Renal cortex interstitium (tissue), 11 donors: ENCODE measurements at regions not wholly inside any gene's neighbourhood (a gene's known extent, or its start where the extent isn't known, plus 50 kb on each side); places are given as distances from the start of the nearest gene placed in this dataset.
"Not testable (repeated sequence)": the region's sequence is repeated elsewhere in the genome, so short reads cannot be mapped to it uniquely, and the experiment has no call there.

Experiments used
- DNase-seq, 11 donors: peaks; one replicate each; pipeline ENCODE4 v3.0.0-alpha.2; 2013; ENCODE audit warnings: low read depth in 9 of 11, low spot score in 4 of 11; ENCODE audit errors: extremely low read depth in 1 of 11

GRCh38 chr5:3149899-3150298 is 398.4 kb upstream of the IRX2 start:
- no peak for DNase-seq

DNA sequence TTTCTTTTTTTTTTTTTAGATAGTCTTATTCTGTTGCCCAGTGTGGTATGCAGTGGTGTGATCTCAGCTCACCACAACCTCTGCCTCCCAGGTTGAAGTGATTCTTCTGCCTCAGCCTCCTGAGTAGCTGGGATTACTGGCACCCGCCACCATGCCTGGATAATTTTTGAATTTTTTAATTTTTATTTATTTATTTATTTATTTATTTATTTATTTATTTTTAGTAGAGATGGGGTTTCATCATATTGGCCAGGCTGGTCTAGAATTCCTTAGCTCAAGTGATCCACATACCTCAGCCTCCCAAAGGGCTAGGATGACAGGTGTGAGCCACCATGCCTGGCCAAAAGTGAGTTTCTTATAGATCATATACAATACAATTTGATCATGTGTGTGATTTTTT is 395.9 kb upstream of the IRX2 start:
- not testable (repeated sequence) for DNase-seq

GRCh38 chr5:3145641-3146040 is 394.2 kb upstream of the IRX2 start:
- no peak for DNase-seq

DNA sequence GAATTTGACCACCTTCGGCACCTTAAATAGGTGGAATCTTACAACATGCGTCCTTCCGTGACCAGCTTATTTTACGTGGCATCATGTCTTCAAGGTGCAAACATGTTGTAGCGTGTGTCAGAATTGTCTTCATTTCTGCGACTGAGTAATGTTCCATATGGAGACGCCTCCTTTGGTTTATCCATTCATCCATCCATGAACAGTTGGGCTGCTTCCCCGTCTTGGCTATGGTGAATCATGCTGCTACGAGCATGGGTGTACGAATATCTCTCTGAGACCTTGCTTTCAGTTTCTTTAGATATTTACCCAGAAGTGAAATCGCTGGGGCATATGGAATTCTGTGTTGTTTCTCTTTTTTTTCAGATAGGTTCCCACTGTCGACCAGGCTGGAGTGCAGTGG is 391.9 kb upstream of the IRX2 start:
- DNase-seq = no peak

GRCh38 chr5:3142261-3143027 is 391.0 kb upstream of the IRX2 start:
- DNase-seq = no peak

DNA sequence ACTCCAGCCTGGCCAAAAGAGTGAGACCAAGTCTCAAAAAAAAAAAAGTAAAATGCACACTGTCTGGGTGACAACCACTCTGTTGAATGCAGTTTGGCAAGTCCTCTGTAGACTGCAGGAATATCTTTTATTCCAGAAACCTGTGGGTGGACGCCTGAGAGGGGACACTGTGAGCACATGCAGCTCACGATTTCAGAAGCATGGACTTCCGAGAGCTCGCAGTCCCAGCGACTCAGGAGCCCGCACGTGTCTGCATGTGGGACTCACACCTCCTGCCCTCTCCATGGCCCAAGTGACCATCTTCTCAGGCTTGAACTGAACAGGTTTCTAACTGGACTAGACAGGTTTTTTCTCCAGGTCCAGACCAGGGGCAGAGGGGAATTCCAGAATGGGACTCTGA is 388.6 kb upstream of the IRX2 start:
- no peak for DNase-seq

DNA sequence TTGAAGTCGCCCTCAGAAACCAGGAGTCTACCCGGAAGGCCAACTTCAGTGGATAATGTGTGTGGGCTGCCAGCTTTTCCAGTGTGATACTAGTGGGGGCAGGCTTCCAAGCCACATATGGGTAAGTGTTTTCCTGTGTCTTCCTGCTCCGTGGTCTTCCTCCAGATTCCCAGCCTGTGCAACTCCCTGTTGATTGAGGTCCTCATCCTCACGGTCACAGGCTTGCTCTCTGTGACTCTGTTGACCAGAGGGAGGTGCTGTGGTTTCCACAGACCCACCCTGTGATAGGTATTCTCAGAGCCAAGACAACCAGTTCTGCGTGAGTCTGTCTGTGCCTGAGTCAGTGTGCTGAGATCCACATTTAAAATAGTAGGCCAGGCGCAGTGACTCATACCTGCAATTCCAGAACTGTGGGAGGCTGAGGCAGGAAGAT is 388.0 kb upstream of the IRX2 start:
- DNase-seq = no peak

DNA sequence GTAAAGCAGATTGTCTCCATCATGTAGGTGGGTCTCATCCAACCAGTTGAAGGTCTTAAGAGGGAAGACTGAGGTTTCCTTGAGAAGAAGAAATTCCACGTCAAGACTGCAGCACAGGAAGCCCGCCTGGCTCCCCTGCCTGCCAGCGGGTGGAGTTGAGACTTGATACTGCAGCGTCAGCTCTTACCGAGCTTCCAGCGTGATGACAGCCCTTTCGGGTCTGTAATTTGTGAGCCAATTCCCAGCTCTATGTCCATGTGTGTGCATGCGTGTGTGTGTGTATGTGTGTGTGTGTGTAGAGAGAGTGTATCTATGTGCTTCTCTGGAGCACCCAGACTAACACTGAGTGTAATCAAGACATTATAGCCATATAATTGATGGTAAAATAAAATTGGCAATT is 379.7 kb upstream of the IRX2 start:
- DNase-seq = no peak

- no peak for DNase-seq
Observed at GRCh38 chr5:3129252-3129651, 377.8 kb upstream of the IRX2 start.

- DNase-seq = no peak
Observed at GRCh38 chr5:3127423-3127911, 376.0 kb upstream of the IRX2 start.

DNA sequence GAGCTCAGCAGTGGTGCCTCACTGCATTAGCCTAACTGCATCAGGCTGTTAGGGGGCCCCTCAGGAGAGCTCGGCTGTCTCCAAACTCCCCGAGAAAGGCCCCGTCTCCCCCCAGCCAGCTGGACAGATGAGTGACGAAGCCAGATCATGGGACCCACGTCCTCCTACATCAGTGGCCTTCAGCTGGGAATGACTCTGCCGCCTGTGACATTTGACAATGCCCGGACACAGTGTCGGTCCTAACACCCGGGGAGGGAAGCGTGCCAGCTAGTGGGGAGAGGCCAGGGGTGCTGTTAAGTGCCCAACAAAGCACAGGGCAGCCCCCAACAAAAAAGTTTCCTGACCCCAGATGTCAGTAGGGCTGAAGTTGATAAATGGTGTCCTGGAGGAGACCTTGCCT is 375.2 kb upstream of the IRX2 start:
- DNase-seq = no peak

DNA sequence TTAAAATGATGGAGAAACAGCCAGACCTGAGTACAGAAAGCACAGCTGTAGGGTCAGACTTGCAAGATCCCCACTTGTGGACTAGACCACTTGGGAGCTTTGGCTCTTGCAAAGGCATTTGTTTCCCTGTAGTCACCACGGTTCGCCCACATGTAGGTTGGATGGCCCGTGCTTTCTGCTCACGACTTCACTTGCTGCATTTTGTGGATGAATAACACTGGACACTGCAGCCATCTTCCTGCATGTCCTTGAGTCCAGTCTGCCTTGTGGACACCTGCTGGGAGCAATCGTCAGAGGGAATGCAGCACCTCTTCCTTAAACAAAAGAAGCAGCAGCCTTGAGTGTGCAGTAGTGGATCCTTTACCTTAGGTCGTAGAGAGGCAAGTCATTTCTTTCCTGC is 372.9 kb upstream of the IRX2 start:
- no peak for DNase-seq

- DNase-seq = no peak
Observed at GRCh38 chr5:3123763-3124157, 372.3 kb upstream of the IRX2 start.

- no peak for DNase-seq
Observed at GRCh38 chr5:3122985-3123762, 371.7 kb upstream of the IRX2 start.

DNA sequence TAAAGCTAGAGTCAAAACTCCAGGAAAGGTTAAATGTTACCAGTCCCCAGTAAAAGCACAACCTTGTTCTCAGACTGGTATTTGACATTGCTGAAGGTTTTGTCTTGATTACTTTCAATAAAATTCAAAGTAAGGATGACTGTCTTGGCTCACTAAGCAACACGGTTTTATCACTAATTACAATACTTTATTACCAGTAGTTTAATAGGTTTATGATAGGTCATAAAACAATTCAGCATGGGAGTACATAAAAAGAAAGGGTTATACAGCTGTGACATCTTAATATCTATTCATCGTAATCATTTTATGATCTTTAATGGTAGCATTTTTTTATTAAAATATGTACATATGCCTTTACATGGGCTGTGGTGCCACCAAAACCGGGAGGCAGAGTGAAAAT is 370.7 kb upstream of the IRX2 start:
- DNase-seq = no peak

- DNase-seq = no peak
Observed at GRCh38 chr5:3121813-3122212, 370.3 kb upstream of the IRX2 start.

- DNase-seq = no peak
Observed at GRCh38 chr5:3120028-3120427, 368.6 kb upstream of the IRX2 start.

DNA sequence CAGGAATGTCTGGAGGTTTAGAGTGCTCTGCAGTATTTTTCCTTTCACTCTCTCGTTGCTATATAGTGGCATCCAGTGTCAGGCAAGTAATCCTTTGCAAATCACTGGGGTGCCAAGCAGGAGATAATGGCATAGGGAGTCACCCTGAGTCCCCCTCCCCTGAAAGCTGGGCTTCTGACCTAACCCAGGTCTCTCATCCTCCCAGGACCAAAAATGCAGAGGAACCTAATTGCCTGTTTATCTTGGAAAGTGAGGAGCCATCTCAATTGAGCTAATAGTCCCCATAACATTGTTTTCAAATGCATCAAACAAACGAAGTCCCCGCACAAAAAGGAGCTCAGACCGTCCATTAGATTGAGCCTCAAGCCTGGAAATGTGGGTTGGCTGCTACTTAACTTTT is 368.0 kb upstream of the IRX2 start:
- DNase-seq = no peak

DNA sequence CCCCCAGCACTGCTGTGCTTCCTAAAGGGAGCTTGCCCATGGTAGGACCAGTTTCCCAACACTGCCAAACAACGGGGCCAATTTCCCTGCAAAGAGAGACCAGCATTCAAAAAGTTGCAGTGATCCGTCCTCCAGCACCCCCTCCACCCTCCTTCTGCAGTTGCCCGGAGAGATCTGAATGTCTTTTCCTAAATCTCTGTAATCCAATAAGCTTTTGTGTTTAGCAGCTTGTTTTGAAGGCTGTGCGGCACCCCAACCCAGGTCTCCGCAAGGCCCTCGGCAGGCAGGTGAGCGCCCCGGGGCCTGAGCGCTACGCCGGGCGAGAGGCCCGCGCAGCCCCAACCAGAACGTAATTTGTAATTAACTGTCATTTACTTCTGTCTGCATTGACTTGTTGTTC is 366.9 kb upstream of the IRX2 start:
- no peak for DNase-seq

DNA sequence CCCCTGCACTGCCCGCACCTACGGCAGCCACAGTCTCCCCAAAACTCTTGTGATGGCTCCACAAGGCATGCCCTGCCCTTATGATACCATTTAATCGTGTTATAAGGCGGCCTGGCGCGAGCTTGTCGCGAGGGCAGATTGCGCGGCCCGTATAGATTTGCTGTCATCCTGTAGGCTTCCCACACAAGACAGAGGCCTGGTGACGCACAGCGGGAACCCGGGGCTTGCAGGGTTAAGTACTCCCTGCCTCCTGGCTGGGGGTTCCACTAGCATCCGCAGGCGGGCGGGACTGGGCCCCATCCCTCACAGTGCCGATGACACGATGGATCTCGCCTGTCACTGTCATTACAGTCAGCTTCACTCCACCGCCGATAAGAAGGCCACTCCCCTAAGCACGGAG is 364.9 kb upstream of the IRX2 start:
- DNase-seq = no peak

GRCh38 chr5:3114467-3114866 is 363.0 kb upstream of the IRX2 start:
- DNase-seq = no peak
